ENCODE measurements at regions not wholly inside any gene's neighbourhood (a gene's known extent, or its start where the extent isn't known, plus 50 kb on each side); places are given as distances from the start of the nearest gene placed in this dataset.
"Not testable (repeated sequence)": the region's sequence is repeated elsewhere in the genome, so short reads cannot be mapped to it uniquely, and the experiment has no call there.

DNA sequence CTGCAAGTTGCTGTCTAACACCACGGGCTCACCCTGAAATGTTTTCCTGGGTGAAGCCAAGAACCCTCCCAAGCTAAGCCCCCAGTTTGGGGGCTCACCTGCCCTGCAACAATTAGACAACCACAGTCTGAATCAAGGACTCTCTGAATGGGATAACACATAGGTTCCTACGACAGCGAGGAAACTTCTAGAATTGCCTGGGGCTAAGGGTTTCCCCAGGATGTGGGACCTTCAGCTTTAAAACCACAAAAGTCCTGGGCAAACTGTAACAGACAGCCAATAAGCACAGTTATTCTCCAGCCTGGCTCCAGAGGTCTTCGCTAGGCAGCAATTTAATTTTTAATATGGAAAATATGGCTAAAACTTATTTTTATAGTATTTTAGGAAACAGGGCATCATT is 162.6 kb downstream of the PRKX start:
- no peak for DNase-seq

DNA sequence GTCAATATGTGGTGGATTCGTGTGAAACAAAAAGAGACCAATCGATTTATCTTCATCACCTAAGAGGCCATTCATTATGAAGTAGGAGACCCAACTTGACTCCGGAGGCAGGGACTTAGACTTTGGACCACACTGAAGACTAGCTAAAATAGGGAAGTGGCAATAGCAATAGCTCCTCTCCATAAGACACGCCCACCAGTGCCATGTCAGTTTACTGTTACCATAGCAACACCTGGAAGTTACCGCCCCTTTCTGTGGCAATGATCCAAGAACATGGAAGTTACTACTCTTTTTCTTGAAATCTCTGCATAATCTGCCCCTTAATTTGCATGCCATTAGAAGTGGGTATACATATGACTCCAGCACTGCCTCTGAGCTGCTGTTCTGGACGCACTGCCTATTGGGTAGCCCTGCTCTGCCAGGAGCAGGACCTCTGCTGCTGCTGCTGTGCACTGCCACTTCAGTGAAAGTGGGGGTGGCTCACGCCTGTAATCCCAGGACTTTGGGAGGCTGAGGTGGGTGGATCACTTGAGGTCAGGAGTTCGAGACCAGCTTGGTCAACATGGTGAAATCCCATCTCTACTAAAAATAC is 163.2 kb downstream of the PRKX start:
- no peak for DNase-seq

DNA sequence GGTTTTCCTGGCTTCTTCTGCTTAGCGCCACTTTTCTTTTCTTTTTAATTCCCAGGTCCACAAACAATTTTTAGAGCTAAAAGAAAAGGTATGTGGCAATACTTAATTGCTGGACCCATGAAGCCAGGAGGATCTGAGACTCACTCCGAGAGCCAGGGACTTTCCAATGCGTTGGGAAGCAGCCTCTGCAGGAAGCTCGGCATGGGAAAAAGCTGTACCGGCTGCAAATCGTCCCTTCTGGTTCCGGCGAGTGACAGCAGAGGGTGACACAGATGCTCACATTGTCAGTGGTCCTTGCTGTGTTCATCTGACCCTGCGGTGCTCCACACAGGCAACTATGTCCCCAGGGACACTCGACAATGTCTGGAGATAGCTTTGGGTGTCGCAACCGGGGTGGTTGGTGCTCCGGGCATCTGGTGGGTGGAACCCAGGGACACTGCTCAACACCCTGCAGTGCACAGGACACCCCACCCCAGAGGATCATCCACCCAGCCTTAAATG is 164.0 kb downstream of the PRKX start:
- peak in 2 of 56 donors; percentile 0 for DNase-seq

DNA sequence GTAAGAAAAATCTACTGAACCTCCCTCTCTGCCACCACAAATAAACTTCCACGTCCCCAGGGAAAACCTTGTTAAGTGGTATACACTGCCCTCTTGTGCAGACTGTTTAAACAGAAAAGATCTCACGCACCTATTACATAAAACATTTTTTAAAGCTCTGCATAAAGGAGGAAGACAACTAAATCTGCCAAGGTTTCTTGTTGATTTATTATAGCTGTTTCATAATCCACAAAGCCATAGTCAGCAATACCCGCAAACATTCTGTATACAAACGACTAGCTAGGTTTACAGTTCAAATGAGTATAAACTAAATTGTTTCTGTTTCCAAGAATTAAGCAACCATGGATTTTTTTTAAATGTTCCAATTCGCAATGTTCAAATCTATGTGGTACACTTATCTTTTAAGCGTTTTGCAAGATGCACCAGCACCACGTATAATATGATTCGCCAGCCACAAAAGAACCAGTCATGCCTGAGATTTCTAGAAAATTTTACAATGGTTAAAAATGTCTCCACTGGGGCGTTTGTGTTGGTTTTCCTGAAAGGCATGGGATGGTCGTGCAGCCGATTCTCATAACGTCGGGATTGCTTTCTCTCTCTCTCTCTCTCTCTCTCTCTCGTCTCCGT is 164.6 kb downstream of the PRKX start:
- DNase-seq: no peak

DNA sequence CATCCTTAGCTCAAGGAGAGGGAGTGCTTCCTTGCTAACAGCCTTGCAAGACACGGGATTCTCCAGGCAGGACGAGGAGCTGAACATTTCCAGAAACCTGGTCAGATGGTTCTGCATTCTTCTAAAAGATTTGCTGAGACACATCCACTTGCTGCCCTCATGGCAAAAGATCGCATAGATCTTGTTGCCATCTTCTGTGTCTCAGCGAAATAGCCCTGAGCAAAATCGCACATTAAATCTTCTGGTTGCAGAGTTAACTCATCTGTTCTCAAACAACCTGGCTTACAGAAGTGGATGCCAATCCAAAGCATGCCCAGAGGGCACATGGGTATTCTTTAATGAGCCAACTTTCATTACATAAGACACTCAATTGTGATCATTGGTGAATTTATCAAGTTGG is 167.5 kb downstream of the PRKX start:
- DNase-seq: no peak

DNA sequence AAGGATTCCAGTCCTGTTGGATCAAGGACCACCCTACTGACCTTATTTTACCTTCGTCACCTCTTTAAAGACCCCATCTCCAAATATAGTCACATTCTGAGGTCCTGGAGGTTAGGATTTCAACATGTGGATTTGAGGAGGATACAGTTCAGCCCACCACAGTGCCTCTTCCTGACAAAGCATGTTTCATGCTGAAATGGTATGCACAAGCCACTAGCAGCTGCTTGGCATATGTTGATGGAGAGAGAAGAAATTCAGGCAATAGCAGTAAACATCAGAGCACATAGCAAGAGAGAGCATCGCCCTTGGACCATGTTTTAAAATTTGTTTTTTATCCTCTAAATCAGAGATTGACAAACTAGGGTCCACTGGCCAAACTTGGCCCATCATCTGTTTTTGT is 172.1 kb downstream of the PRKX start:
- DNase-seq: no peak

DNA sequence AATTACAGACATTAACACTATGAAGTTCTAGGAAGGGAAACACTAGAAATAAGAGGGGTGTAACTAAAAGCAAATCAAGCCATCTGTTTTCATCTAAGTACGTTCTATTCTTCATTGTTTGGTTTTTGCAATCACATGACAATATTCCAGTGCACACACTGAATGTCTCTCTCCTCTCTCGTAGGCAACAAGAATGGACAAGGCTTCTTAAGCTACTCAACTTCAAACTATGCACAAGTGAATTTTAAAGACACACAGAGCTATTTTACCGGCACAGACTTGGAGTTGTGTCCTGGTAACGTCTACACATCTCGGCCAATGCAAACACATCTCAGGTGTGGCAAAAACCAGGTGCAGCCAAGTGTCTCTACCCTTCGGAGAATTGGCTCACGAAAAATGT is 173.3 kb downstream of the PRKX start:
- no peak for DNase-seq

DNA sequence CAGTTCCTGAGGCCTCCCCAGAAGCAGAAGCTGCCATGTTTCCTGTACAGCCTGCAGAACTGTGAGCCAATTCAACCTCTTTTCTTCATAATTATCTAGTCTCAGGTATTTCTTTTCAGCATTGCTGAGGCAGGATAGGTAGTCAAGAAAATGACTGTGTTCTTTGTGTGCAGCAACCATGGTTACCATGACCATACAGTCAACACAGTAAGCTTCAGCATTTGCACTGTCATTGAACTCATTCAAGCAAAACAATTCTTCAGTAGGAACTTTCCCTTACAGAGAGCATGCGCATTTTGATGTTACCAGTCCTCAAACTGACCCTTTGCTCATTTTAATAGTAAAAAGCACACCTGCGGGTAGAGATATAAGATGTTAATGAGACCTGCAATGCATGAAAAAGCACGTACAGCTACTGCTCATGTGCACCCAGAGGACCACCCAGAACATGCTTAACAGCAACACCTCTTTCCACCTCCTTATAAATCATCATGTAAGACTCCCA is 180.8 kb downstream of the PRKX start:
- DNase-seq: no peak

DNA sequence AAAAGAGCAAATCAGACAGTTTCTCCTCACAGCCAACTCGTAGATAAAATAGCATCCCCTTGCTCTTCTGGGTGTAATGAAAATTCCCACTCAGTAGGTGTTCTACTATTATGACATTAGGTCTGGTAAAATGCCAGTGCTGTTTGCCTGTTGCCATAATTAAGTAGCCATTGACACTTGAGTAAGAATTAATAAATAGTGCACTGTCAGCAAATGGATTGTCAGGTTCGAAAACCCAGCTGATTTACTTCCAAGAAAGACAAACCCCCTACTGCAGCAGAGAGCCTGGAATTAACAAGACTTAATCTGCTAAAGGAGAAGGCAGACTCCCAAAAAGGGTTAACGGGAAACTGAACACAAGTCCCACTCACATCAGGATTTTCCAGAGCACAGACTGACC is 182.0 kb downstream of the PRKX start:
- DNase-seq: not testable (repeated sequence)

DNA sequence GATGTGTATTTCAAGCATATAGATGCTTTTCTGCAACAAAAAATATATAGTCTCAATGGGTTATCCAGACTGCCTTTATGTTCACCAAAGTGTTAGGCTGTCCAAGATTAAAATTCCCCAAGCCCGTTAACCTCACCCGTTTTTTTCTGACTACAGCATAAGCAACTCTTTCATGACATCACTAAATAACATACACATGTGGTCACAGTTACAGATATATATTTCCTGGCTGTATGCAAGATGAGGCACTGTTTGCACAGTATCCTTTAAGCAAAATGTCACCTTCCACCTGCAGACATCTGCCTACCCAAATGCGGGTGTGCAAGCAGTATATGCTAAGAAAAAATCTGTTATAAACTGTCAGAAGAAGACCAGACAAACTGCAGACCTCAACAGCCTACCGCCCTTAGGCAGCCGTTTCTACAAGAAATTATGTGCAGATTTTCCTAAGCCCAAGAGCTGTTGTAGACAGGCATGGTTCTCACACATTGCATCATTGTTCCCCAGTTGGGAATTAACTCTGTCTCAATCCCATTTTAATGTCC is 183.1 kb upstream of the MXRA5 start:
- no peak for DNase-seq

DNA sequence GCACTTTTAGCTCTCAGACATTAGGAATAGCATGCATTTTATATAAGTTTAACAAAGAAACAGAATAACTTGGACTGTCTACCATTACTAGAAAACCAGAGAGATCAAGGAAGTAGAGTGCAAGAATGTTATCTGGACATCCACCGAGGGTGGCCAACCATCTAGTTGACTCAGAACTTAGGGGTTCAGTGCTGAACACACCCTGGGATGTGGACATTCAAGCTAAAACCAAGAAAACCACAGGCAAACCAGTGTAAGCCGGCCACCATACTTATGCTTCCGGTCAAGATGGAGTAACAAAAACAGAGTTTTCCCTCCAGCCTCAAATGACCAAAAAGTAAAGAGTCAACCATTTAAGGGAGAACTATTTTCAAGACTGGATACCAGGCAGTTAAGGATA is 181.4 kb upstream of the MXRA5 start:
- no peak for DNase-seq

DNA sequence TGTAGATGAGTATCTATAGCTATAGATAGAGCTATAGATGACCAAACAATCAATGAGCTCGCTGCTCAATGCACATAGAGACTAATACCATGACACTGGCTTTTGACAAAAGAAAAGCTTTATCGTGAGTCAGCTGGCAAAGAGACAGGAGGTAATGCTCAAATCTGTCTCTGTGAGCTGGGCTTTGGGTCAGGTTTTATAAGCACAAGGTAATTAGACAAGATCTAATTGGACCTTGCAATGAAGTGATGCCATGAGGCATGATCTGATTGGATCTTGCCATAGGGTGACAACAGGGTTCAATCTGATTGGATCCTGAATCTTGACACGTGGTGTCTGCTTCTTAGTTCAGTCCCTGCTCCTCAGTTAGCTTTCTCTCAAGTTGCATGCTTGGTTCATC is 180.7 kb upstream of the MXRA5 start:
- DNase-seq: no peak

DNA sequence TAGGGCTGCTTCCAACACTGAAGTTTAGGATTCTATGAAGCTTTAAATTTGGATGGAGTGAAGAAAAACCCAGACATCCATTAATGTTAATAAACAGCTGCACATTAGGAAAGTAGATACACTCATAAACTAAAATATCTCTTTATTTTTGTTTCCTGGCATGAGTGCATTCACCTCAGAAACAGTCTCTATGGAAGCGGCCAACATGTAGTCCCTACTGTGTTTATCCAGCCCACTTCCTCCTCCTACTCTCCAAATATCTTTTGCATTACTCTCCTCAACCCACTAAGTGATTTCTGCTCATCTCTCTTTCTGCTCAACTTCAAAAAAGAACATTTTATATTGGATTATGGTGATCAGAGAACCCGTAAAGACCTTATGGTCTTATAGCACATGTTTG is 180.3 kb upstream of the MXRA5 start:
- no peak for DNase-seq

DNA sequence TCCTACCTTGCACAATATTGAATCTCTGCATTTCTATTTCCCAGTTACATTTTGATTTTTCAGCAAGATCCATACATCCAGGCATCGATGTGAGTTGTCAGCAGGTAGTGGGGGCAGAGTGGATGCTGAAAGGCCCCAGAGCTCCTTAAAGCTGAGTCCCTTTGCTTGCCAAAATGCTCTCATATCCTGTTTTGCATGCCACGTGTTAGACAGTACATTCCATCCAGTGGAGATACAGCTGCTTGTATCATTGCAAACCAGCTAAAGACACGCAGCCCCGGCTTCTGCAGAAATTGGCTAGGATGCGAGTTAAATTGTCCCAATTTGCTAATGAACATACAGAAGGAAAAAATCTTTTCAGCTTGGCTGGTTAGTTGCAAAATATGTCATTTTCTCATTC is 179.6 kb upstream of the MXRA5 start:
- no peak for DNase-seq

DNA sequence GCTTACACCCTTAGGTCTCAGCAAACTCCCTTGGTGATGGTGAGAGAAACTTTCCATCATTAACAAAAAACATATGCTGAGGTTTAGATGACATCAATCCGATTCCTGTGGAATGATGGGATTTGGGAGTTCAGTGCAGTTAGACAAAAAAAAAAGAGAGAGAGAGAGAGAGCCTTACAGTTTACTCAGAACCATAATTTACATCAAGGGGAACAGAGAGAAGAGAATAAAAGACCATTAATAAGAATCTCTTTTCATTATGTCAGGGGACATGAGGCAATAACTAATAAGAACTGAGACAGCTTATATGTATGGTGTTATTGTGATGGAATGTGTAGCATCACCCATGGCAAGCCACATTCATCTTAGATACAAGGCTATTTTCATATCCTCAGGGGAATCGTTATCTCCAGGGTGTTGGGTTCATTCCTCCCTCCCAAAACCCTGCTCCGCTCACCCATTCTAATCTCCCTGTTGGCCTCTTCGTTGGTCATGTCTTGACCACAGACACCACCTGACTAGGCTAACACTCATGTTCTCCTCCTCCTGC is 175.7 kb upstream of the MXRA5 start:
- no peak for DNase-seq

DNA sequence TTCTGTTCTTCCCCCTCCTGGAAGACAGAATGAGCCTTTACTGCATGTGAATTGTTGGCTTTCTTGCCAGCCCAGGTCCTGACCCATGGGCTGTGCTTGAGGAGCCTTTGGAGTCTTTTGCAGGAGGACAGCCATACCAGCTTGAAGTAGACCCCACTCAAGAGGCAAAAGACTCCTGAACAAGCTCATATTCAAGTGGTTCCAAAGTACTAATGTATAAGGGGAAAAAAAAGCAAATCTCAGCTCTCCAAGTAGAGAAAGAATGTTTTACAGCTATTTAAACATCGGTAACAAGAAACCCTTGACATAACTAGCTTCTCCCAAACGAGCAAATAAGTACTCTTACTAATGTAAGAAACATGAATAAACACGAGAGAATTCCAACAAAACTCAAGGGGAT is 174.9 kb upstream of the MXRA5 start:
- DNase-seq: no peak

DNA sequence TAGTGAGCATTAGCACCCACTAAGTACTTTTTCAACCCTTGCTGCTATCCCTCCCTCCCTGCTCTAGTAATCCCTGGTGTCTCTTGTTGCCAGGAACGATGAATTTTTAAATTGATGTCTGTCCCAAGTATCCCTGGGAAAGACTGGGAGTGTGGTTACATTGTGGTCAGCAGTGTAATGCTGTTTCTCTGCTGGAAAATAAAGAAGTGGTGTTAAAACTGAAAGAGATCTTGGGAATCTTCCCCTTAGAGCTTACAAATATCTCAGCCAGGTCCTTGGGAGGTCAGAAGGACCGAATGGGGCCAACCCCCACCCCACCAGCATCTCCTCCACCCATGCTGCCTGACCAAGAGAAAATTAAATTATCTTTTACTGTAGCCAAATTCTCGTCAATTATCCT is 174.5 kb upstream of the MXRA5 start:
- no peak for DNase-seq

DNA sequence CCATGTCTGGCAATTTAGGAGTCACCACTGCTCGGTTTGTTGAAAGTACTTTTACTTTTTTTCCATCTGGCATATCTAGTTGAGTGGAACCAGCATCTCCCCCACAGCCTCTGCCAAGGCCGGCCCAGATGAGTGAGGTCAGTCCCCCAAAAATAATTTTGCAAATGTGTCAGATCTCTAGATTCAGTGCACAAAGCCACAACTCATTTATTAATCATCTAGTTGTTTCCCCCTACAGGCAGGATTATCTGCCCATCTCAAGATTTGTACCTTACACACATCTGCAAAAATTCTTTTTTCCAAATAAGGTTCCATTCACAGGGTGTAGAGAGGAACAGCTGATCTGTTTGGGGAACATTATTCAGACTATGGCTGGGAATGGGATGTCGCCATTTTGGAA is 174.0 kb upstream of the MXRA5 start:
- DNase-seq: no peak

DNA sequence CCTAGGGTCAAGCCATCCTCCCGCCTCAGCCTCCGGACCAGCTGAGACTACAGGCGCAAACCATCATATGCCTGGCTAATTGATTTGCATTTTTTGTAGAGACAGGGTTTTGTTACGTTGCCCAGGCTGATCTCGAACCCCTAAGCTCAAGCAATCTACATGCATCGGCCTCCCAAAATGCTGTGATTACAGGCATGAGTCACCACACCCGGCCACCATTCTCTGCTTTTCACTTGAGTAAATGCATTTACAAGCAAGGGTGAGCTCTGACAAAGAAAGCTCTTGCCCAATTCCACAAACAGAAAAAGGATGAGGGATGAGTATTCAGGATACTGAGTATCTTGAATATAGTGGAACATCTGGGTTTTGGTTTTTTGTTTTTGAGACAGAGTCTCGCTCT is 172.9 kb upstream of the MXRA5 start:
- not testable (repeated sequence) for DNase-seq

DNA sequence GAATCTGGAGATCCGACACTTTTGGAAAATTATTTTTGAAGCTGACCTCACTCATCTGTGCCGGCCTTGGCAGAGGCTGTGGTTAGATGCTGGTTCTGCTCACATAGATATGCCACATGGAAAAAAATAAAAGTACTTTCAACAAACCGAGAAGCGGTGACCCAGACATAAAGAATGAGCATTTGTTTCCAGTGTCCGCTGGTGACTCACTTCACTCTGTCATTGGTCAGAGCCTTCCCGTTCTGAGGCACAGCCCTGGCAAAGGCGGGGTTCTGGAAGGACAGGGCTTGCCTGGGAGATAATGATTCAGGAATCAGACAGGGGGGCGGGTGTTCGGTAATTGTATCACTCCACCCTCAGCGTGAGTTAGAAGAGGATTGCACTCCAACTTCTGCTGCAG is 172.4 kb upstream of the MXRA5 start:
- peak in 2 of 56 donors; percentile 1 to 3 for DNase-seq

DNA sequence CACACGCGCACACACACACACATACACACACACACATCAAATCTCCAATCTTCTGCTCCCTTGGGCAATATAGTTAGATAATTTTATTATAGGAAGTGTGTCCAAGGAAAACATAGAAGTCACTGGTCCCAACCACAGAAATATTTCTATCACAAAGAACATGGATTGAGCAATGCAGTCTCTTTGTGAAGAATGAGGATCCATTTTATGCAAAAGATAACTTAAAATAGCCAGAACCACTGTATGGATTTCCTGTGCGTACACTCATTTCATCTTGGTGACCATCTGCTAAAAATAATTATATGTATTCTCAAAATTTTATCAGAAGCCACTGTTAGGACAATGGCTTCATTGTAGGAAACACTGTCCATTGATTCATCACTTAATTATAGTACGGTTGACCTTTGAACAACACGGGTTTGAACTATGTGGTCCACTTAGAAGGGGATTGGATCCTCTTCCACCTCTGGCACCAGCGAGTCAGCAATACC is 169.6 kb upstream of the MXRA5 start:
- DNase-seq: no peak

DNA sequence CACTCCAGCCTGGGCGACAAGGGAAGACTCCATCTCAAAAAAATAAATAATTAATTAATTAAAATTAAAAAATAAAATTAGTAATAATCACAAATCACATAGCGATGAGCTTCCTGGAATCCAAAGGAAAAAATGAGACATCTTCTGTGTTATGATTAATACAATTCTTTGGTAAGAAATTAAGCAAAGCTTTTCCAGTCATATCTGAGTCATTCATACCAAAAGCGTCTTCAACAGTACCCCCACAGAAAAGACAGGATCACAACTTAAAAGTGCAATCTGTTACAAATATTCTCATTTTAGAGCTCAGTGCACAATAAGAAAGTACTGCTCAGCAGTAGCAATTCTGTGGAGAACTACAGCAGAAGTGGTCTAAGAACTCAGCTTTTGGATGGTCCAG is 168.5 kb upstream of the MXRA5 start:
- DNase-seq: no peak

DNA sequence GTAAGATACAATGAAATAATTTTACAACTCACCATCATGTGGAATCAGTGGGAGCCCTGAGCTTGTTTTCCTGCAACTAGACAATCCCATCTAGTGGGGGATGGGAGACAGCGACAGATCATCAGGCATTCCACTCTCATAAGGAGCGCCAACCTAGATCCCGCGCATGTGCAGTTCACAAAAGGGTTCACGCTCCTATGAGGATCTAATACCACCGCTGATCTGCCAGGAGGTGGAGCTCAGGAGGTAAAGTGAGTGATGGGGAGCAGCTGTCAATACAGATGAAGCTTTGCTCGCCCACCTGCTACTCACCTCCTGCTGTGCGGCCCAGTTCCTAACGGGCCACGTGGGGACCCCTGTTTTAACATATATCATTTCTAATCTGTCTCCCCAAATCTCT is 165.7 kb upstream of the MXRA5 start:
- DNase-seq: not testable (repeated sequence)
